Neuron (in vitro differentiated cells): ENCODE measurements at regions not wholly inside any gene's neighbourhood (a gene's known extent, or its start where the extent isn't known, plus 50 kb on each side); places are given as distances from the start of the nearest gene placed in this dataset.
"Not testable (repeated sequence)": the region's sequence is repeated elsewhere in the genome, so short reads cannot be mapped to it uniquely, and the experiment has no call there.

Experiments used
- H2AFZ ChIP-seq: one replicate; pipeline ENCODE4 v1.6.1; 2013; ENCODE audit warnings: low read depth, mild to moderate bottlenecking, inconsistent platforms, low read length, moderate library complexity
- H3K27me3 ChIP-seq: one replicate; pipeline ENCODE4 v1.6.1; 2013; ENCODE audit warnings: low read length; ENCODE audit not compliant: insufficient read depth
- H3K36me3 ChIP-seq: one replicate; pipeline ENCODE4 v1.6.1; 2013; ENCODE audit warnings: low read length; ENCODE audit not compliant: insufficient read depth
- H3K4me1 ChIP-seq: one replicate; pipeline ENCODE4 v1.6.1; 2013; ENCODE audit warnings: low read length; ENCODE audit not compliant: insufficient read depth
- H3K4me3 ChIP-seq: 2 replicates; pipeline ENCODE4 v1.5.1; 2013; ENCODE audit warnings: mild to moderate bottlenecking, low read length, moderate library complexity
- H3K9me3 ChIP-seq: one replicate; pipeline ENCODE4 v1.6.1; 2013; ENCODE audit warnings: low read length

GRCh38 chr5:62217095-62217494, 88.9 kb upstream of the KIF2A start:
- H3K9me3 ChIP-seq, H3K4me3 ChIP-seq, H2AFZ ChIP-seq, H3K4me1 ChIP-seq, H3K36me3 ChIP-seq, H3K27me3 ChIP-seq: not testable (repeated sequence)

GRCh38 chr5:62218860-62219259, 87.1 kb upstream of the KIF2A start:
- not testable (repeated sequence) for H3K4me3 ChIP-seq

GRCh38 chr5:62221881-62222280, 84.1 kb upstream of the KIF2A start:
- not testable (repeated sequence) for H2AFZ ChIP-seq, H3K9me3 ChIP-seq

More at GRCh38 chr5:62218860-62219259, 87.1 kb upstream of the KIF2A start:
- H3K36me3 ChIP-seq, H3K9me3 ChIP-seq, H3K4me1 ChIP-seq, H3K27me3 ChIP-seq, H2AFZ ChIP-seq: not testable (repeated sequence)

GRCh38 chr5:62222305-62222704, 83.7 kb upstream of the KIF2A start:
- H3K27me3 ChIP-seq, H2AFZ ChIP-seq: not testable (repeated sequence)

More at GRCh38 chr5:62221881-62222280, 84.1 kb upstream of the KIF2A start:
- not testable (repeated sequence) for H3K4me3 ChIP-seq, H3K27me3 ChIP-seq, H3K36me3 ChIP-seq, H3K4me1 ChIP-seq

GRCh38 chr5:62223312-62223670, 82.7 kb upstream of the KIF2A start:
- H3K9me3 ChIP-seq, H3K4me1 ChIP-seq, H3K27me3 ChIP-seq, H3K36me3 ChIP-seq, H3K4me3 ChIP-seq, H2AFZ ChIP-seq: not testable (repeated sequence)

More at GRCh38 chr5:62222305-62222704, 83.7 kb upstream of the KIF2A start:
- not testable (repeated sequence) for H3K9me3 ChIP-seq, H3K36me3 ChIP-seq, H3K4me1 ChIP-seq, H3K4me3 ChIP-seq

DNA sequence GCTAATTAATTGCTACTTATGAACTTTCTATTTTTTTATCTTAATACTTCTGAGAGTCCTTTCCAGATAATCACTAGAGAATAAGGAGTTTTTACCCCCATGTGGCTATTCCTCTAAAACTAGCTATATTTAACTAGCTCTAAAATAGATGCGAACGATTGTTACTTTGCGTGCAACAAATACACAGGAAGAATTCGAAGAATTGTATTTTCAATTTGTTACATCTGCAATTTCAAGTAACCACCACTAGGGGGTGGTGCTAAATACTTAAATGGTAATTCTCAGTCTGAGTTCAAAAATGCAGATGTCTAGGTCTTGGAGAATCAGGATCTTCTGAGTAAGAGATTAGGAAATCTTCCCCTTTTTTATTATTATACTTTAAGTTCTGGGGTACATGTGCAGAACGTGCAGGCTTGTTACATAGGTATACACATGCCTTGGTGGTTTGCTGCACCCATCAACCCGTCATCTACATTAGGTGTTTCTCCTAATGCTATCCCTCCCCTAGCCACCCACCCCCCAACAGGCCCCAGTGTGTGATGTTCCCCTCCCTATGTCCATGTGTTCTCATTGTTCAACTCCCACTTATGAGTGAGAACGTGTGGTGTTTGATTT, 80.9 kb upstream of the KIF2A start:
- H2AFZ ChIP-seq, H3K27me3 ChIP-seq, H3K4me3 ChIP-seq, H3K4me1 ChIP-seq, H3K36me3 ChIP-seq, H3K9me3 ChIP-seq: not testable (repeated sequence)

- not testable (repeated sequence) for H2AFZ ChIP-seq, H3K36me3 ChIP-seq, H3K27me3 ChIP-seq, H3K4me3 ChIP-seq, H3K4me1 ChIP-seq, H3K9me3 ChIP-seq
Observed at GRCh38 chr5:62230876-62231388, 75.1 kb upstream of the KIF2A start.

DNA sequence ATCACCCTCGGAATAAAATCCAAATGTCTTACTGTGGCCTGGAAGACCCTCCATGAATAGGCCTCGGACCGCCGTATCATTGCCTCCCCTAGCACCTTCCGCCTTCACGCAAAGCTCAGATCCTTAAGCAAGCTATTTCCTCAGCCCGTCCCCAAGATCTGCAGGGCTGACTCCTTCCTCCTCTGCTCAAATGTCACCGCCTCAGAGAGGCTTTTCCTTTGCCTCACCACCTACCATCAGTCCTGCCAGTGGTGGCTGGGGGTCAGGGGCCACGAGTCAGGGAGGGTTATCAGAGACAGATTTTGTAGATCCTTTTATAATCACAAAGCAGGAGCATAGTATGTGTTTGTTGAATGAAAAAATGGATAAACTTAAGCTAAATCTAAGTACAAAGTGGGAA, 74.4 kb upstream of the KIF2A start:
- H3K4me1 ChIP-seq = peaks cover 2% of the 10 kb centered on the region
- no peaks in the 10 kb centered on the region for H3K9me3 ChIP-seq
- H3K27me3 ChIP-seq = no peaks in the 10 kb centered on the region
- H2AFZ ChIP-seq = no peak overlapping the region
- H3K4me3 ChIP-seq = no peak overlapping the region
- no peaks in the 10 kb centered on the region for H3K36me3 ChIP-seq

GRCh38 chr5:62232218-62232617, 73.8 kb upstream of the KIF2A start:
- not testable (repeated sequence) for H3K27me3 ChIP-seq, H2AFZ ChIP-seq, H3K36me3 ChIP-seq, H3K4me3 ChIP-seq, H3K9me3 ChIP-seq, H3K4me1 ChIP-seq

GRCh38 chr5:62233083-62234046, 72.6 kb upstream of the KIF2A start:
- not testable (repeated sequence) for H3K36me3 ChIP-seq, H3K9me3 ChIP-seq, H3K27me3 ChIP-seq, H3K4me1 ChIP-seq, H2AFZ ChIP-seq, H3K4me3 ChIP-seq

- H3K4me3 ChIP-seq, H3K9me3 ChIP-seq, H3K4me1 ChIP-seq, H3K36me3 ChIP-seq, H3K27me3 ChIP-seq, H2AFZ ChIP-seq: not testable (repeated sequence)
Observed at GRCh38 chr5:62236593-62236992, 69.4 kb upstream of the KIF2A start.

- H3K9me3 ChIP-seq, H3K4me3 ChIP-seq, H2AFZ ChIP-seq, H3K27me3 ChIP-seq, H3K4me1 ChIP-seq, H3K36me3 ChIP-seq: not testable (repeated sequence)
Observed at GRCh38 chr5:62237944-62238343, 68.1 kb upstream of the KIF2A start.

DNA sequence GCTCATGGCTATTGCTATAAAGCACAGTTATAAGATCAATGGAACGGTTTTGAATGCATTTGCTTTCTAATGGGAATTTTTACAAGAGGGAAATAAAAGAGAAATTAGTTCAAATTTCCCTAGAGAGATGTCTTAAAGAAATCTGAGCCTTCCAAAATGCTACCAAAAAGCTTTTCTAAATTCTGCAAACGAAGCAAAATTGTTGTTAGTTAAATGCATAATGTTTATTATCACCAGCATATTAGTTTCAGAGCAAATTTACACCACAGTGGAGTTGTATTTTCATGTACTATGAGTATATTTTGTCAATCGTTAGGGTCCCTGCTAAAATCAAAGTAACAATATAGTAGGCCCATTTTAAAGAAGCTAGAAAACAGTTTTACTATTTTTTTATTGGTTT, 67.4 kb upstream of the KIF2A start:
- not testable (repeated sequence) for H3K27me3 ChIP-seq, H3K4me1 ChIP-seq, H3K9me3 ChIP-seq, H3K36me3 ChIP-seq, H3K4me3 ChIP-seq, H2AFZ ChIP-seq

DNA sequence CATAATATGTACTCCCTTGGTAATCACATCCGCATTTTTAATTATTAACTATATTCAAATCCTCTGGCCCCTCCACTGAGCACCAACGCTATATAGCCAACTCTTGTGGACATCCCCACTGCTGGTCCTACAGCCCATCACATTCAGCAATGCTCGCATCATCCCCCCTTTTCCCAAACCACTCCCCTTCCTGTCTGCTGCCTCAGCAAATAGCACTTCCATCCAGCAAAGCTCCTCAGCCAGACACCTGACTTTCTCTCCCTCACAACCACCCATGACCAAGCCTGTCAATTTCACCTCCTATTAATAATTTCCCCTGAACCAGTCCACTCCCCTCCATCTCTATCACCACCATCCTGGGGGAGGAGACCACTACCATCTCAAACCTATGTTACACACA, 65.5 kb upstream of the KIF2A start:
- not testable (repeated sequence) for H3K9me3 ChIP-seq, H3K27me3 ChIP-seq, H3K4me3 ChIP-seq, H2AFZ ChIP-seq, H3K36me3 ChIP-seq, H3K4me1 ChIP-seq
